ENCODE measurements at regions not wholly inside any gene's neighbourhood (a gene's known extent, or its start where the extent isn't known, plus 50 kb on each side); places are given as distances from the start of the nearest gene placed in this dataset.

DNA sequence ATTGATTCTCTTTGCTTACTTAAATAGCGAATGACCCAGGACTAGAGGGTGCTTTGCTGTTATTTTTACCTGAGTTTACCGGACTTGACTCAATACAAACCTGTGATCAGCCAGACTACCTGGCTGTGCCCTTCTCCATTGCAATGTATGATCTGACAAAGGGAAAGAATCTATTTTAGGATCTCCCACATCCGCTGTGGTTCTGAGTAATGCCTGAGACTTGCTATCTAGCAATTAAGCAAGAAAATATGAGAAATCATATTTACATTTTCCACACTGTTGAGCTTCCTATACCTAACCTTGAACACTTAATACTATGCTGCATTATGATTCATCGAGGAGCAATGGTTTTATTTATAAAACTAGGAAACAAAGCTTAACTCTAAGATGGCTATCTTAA lies 215.2 kb downstream of the RAD51AP2 start:
- DNase-seq, result no peak

DNA sequence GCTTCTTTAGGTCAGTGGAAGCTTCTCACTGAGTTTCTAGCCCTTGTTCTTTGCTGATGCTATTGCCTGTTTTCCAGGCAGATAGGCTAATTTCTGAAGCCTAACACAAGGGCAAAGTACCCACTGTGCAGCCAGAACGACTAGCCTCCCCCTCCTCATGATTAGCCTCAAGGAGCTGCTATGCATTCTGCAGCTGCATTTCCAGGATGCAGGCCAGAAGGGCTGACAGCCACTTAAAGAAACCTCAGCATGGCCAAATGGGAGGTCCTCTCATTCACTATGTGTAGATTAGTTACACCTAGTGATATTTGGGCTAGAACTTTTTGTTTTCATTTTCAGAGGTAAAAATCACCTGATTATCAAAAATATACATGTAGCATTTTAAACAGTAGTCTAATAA lies 216.0 kb downstream of the RAD51AP2 start:
- no peak for DNase-seq

DNA sequence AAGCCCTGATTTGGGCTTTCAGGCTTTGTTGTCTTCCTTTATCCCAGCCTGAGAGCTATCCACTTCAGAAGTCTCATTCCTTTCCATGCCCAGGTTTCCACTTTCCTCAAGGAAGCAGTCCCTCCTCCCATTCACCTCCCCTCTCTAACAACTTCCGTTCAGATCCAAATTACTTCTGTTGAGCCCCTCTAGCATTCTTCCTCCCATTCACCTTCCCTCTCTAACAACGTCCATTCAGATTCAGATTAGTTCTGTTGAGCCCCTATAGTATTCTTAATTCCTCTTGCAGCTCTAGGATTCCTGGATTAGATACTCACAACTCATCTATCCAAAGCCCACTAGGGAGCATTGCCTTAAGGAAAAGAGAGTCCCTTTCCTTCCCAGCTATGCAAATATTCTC lies 216.8 kb downstream of the RAD51AP2 start:
- no peak for DNase-seq

DNA sequence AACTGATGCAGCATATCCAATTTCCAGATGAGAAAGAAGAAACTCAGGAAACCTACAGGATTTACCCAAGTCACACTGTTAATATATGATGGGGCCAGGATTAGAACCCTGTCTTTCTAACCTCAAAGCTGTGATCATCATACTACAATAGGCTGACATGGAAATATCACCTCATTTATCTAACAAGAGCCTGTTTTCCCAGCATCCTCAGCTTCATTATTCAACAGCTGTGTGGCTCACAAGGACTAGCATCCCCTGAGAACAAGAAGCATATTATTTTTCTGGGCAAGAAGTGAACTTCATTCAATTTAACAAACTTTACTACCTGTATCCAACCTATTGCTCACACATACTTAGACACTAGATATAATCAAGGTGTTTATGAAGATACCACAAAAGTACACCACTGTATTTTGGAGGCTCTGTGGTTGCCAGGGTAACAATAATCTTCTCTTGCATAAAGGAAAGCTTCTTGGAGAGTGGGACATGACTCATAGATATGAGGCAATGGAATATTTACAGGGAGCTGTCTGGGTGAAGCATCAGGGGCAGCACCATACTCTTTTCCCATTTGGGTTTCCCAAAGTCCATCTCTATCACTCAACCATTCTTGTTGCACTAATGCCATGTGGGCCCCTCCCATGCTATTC lies 218.2 kb downstream of the RAD51AP2 start:
- no peak for DNase-seq

DNA sequence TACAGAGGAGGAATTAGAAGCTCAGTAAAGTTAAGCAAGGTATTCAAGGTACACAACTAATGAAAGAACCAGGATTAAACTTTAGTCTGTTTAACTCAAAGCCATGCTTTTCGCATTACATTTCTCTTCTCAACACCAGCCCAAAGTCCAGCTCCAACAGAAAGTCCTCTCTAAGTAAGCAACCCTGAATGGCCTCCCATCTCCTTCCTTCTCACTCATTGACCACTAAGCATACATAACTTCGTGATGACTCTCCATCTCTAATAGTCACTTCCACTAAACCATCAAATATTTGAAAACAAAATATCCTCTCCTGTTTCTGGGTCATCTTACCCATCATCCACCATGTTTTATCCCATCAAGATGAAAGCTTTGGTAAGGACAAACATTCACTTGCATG lies 219.8 kb downstream of the RAD51AP2 start:
- DNase-seq, result no peak

DNA sequence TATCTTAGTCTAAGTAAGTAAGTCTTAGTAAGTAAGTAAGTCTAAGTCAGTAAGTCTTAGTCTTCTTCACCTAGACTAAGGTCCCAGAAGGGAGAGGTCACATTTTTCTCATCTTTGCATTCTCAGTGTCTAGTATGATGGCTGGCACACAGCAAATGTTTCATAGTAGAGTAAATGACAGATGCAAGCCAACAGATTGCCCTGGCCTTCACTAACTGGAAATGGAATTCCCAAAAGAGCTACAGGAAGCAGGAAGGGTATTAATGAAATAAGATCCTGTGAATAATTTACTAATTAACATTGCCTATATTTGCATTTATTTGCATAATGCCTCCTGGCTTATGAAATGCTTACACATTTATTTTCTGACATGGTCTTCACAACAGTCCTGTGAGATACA lies 221.6 kb downstream of the RAD51AP2 start:
- DNase-seq, result no peak

DNA sequence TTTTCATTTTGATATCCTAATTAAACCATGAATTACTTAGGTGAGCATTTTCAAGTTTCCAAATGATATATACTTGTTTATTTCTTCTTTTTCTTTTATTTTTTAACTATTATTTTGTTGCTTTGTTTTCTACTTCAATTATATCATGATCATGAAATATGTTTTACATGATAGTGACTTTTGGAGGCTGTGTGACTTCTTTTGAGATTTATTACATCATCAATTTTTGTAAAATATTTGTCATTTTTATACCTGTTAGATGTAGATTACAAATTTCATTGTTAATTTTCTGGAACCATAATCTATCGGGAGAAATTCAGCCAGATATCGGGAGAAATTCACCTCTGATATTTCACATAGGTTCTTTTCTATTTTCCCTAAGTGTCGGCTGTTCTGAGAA lies 228.6 kb downstream of the RAD51AP2 start:
- no peak for DNase-seq

DNA sequence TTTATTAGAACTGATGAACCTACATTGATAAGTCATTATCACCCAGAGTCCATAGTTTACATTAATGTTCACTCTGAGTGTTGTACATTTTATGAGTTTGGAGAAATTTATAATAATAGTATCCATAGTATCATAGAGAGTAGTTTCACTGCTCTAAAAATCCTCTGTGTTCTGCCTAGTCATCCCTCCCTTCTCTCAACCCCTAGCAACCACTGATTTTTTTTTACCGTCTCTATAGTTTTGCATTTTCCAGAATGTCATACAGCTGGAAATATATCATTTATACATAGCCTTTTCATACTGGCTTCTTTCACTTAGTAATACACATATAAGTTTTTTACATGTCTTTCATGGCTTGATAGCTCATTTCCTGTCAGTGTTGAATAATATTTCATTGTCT lies 231.1 kb downstream of the RAD51AP2 start:
- no peak for DNase-seq

DNA sequence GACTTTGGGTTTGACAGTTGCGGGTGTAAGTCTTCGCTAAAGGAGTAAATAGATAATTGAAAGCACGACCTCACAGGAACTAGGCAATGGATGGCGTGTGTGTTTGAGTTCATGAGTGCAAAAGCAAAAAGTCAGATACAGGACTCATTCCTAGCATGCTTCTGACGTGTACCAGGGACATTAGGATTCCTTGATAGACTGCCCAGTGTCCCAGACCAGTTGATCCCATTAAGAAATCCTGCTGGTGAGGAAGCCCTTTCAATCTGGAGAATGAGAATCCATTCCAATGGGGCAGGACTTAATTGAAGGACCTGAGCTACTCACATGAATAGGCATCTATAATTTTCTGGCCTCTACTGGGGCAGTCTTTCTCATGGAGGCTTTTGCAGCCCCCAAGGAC lies 235.4 kb downstream of the RAD51AP2 start:
- DNase-seq, result no peak

DNA sequence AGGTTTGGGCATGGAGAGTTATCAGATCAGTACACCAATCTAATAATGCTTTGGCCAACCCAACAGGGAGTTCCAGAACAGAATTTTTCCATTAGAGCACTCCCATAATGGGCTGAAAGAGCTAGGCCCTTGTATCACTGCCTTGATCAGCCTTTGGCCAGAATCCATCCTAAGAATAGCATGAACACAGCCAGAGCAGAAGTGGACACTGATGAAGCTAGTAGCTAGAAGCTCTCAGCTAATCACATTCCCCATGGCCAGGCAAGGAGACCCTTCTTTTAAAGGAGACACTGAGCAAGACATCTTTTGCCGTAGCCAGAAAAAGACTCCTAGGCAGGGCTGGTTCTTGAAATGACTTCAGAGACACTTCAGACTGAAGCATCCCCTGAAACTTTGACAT lies 236.0 kb downstream of the RAD51AP2 start:
- no peak for DNase-seq

DNA sequence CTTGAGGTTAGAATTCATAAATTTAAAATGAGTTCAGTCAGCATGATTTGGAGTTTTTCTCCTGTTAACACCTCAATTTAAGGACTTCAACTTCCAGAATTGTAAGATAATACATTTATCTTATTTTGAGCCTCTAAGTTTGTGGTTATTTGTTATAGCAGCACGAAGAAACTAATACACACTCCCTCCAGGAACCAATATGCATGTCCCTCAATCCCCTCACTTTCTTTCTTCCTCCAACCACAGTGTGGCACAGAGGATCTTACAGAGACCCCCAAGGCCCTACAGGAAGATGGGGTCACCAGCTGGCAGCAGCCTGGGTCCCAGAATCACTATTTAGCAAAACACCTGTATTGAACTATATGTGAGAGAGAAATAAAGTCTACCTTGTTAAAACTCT lies 242.0 kb downstream of the RAD51AP2 start:
- no peak for DNase-seq

DNA sequence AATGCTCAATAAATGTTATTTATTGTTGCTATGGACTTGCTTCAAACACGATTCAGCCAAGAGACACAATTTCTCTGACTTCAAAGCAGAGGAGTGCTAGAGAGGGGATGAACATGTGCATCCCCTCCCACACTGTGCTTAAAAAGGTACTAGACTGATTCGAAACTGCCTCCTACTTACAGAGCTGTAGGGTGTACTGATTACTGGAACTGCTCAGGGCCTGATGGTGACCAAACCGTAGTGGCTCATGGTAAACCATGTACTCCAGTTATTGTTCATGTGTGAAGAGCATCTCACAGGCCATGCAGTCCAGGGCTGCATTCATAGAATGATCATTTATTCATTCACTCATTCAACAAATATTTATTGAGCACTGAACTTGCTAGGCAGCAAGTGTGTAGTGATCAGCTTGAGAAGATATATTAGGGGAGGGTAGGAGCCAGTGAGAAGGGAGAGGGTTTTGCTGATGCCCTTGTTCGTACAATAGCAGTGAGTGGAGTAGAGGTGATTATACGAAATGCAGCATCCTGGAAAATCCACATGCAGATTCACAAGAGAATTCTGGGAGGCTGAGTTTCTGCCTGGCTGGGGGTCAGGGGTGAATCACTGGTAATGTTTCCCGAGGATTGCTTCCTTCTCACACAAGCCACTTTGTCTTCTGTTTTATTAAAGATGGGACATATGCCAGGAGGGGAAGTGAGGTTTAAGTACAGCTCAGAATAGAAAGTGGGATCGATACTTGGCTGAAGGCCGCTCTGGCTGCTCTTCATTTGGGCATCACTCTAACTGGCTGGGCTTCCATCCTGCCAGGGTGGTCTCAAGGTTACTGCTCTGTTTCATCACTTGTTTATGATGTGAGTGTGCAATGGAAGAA lies 245.4 kb downstream of the RAD51AP2 start:
- no peak for DNase-seq

DNA sequence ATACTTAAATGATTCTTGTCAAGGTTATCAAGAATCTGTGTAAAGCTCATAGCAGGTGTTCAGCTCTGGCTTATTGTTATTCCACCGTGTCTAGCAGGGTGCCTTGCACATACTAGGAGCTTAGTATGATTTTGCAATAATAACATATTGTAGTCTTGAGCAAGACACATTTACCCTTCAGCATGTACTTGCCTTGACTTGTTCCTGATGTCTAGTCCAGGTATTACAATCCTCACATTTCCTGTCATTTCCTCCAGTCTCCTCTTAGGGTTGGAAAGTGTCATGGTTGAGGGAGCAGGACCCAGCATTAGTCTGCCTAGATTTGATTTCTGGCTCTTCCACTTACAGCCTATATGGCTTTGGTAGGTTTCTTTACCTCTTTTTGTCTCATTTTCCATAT lies 246.1 kb downstream of the RAD51AP2 start:
- DNase-seq, result no peak

DNA sequence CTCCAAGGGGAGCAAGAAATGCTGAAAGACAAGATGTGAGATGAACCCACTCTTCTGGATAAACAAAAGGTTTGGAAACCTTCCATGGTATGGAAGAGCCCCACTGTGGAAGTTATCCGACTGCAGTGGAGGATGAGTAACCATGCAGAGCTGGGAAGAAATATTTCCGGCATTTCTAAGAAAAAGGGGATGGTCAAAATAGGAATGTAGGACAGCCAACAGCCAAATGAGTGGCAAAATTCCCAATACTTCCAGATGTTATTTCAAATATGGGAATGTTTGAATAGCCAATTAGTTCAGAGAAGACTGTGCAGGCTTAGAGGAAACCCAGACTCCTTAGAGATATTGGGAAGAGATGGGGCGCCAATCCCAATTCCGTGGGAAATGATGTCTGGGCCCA lies 246.8 kb downstream of the RAD51AP2 start:
- DNase-seq, result no peak

DNA sequence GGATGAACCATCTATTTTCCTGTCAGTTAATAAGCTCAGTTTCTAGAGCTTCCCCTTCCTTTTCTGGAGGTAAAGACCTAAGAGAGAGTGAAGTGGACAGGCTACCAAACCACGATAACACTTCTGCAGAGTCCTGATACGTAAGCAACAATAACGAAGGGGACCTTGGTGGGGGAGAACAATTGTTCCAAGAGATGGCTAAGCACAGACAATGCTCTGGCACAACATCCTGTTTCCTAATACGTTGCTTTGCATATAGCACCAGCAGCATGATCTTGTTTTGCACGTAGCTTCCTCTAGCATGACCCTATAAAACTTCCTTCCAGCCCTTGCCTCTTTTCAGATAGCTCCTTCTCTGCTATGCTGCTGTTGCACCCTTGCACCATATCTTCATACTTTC lies 247.3 kb downstream of the RAD51AP2 start:
- no peak for DNase-seq

DNA sequence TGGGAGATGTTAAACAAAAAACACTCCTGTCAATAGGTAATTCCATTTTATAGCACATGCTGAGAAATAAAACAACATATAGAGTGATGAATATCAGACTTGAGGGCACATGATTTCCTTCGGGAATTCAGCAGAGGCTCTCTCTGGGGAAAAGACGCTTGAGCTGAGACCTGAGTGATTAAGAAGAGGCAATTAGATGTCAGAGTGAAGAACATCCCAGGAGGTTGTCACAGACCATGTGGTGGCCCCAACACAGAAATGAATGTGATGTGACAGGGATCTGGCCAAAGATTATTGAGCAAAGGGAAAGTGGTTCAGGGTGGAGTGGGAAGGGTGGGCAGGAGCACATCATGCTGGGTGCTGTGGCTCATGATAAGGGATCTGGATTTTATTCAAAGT lies 254.7 kb downstream of the RAD51AP2 start:
- no peak for DNase-seq

DNA sequence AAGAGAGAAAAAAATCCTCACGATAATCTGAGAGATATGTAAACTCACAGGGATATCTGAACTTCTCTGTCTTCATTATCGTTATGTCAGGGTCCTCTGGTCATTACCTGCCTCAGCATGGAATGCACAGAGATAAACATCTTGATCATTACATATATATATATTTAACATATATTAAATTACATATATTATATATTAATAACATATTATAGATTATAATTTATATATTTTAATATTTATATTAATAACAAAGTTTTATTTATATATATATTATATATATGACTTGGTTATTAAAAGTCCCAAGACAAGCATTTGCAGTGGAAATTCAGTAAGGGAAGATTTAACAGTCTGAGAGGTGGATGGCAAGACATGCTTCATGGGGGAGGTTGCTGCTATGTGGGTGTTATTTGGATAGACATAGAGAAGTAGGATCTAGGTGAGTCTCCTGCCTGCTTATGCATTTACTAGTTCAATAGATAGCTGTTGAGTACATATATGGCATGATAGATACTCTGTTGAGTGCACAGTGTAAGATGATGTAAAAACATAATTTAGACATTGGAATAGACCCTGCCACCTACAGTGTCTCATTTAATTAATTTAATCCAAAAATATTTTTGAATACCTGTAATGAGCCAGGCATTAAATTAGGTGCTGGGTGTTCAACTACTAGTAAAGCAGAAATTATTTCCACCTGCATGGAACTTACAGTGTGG lies 255.2 kb downstream of the RAD51AP2 start:
- no peak for DNase-seq

DNA sequence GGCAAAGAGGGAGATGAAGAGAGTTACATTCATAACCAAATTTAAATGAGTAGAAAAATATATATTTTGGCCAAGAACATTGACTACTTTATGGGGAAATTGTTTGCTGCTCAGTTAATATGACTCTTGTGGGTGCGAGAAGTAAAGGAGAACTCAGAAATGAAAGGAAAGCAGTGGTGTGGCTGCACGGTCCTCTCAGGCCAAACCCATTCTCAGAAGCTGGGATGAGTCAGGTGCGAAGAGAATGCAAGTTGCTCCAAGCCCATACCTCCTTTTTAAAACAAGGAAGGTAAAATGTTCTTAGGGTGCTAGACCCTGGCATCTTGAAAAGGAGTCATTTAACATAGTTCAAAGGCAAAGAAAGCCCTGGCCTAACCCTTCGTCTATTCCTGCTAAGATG lies 258.6 kb downstream of the RAD51AP2 start:
- no peak for DNase-seq

DNA sequence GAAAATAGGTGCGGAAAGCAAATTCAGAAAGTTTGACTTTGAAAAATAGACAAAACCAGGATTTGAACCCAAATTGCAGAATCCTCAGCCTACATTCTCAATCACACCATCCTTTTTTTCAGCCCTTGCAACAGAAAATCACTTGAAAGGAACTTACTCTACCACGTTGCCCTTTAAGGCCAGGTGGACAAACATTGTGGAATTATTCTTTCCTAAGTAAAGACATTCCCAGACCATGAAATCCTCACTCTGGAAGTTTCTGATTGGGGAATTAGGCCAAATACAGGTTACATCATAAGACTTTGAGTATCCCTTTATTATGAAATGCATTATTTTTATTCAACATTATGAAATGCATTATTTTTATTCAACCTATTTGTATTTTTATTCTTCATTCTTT lies 259.4 kb downstream of the RAD51AP2 start:
- DNase-seq, result no peak

DNA sequence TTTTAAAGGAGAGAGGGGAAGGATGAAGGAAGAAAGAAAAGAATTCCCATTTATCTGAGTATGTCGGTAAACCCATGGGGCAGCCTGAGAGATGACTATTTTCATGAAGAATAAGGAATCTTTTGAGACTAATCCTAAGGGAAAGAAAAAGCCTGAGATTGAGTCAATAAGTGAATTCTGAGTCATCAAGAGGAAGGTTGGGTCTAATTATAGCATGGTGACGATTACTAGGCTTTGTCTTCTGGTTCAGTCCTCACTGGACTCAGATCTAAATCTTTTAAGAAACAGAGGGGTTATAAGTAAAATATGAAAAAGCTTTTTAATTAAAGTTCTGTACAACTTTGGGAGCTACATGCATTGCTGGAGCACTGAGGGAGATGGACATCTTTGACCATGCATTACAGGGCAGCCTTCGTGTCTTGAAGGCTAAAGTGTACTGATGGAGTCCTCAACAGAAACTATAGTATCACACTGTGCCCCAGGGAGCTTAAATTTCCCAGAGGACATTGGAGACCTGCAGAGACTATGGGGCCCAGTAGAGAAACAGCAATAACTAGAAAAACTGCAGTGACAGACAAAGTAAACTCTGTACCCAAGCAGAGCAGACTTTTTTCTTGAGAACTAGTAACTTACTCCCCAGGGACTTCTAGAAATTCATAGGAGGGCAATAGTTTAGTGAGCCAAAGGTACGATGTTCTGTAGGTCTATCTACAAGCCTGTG lies 260.9 kb downstream of the RAD51AP2 start:
- DNase-seq, result no peak

DNA sequence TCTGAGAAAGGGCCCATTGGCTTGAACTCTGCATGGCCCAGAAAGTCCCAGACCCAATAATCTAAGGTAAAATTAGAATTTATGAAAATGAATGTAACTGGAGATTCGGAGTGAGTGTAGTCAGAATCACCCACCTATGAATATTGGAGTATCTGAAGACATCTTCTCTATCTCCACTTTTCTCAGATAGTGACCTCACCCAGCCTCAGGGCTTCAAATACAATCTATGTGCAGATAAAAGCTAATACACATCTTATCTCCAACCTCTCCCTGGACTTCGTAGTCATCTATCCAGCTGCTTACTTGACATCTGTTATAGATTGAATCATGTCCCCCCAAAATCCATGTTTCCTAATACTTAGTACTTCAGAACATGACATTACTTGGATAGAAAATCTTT lies 263.2 kb downstream of the RAD51AP2 start:
- no peak for DNase-seq

DNA sequence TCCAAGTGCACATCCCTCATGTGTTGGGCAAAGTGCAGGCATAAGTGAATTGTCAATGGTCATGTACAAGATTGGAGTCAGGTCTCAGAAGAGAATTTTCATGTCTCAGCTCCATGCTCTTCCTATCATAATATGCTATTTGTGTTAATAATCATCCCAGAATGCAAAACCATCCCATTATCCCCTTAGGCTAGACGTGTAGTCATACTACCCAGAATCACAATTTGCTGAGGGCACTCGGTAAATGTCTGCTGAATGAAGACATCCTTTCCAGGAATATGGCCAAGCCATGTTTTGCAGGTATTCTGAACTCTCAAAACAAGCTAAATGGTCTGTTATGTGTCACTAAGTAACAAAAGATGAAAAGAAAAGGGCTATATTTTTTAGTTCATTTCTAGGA lies 263.8 kb downstream of the RAD51AP2 start:
- DNase-seq, result no peak

DNA sequence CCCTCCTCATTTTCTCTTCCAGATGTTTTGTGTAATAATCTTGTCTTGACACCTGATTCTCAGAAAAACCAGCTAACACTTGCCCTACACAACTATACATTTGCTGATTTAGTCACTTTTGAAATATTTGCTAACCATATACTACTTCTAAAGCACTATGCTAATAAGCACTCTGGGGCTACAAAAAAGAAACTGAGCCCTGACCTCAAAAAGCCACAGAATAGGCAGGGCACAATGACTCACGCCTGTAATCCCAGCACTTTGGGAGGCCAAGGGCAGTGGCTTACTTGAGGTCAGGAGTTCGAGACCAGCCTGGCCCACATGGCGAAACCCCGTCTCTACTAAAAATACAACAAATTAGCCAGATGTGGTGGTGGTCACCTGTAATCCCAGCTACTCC lies 266.0 kb downstream of the RAD51AP2 start:
- no peak for DNase-seq
